Nucleus accumbens (tissue), 56 donors: ENCODE measurements at regions not wholly inside any gene's neighbourhood (a gene's known extent, or its start where the extent isn't known, plus 50 kb on each side); places are given as distances from the start of the nearest gene placed in this dataset.

Experiments
- DNase-seq, 56 donors: peaks; one replicate each; lab custom pipeline; 2025; lab: John Stamatoyannopoulos, UW

GRCh38 chr14:96143906-96144305 lies 60.7 kb upstream of the BDKRB2 start:
- DNase-seq: no peak

DNA sequence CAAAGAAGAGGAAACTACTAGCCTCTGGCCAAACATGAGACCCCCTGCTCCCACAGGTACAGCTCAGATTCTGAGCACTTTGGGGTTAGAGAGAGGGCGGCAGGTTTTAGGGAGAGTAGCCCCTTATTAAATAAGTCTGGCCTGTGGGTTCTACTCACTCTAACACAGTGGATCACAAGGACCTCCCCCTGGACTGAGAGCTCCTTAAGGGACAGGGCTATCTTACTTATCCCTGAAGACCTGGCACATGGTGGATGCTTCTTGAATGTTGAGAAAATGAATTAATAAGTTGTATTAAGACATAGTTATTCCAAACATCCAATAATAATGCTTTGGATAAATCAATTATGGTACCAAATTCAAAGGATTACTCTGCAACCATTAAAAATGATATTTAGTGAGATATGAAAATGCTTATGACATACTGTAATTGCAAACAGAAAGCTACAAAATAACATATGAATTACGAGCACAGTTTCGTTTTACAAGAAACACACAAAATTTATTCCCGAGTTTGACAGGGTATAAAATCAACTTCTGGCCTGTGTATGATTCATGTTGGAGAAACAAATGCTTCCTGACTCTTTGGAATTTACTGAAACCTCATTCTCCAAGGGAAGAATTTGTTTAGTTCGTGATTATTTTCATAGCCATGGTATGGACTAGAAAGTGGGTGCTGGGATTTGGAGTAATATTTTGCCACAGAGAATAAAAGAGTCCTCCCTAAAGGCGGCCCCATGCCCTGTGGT lies 59.3 kb upstream of the BDKRB2 start:
- no peak for DNase-seq

DNA sequence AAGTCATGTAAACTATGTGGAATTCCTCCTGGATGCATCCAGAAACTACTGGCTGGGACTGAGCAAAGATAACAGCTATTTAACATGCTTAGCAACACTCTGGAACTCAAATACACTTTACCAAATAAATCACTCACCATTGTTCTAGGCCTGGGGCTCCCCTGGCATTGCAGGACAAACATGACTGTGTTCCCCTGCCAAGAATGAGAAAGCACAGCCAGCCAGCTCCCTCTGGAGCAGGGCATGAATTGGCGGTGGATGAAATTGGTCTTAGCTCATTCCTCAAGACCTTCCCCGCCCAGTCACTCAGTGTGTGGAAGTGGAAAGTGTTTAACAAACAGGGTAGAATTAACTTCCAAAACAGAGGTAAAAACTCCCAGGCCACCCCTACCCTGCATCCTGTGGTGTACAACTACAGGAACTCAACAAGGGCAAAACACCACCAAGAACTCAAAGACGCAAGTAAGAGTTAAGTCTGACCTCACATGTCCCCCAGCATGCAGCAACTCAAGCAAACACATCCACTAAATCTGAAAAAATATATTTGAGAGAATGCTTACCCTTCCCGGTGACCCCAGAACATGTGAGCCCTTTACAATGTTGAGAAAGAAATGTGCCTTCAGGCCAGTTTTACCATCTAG lies 58.4 kb upstream of the BDKRB2 start:
- DNase-seq: peak in 51 of 56 donors; percentile 9 to 79 (median 57)

DNA sequence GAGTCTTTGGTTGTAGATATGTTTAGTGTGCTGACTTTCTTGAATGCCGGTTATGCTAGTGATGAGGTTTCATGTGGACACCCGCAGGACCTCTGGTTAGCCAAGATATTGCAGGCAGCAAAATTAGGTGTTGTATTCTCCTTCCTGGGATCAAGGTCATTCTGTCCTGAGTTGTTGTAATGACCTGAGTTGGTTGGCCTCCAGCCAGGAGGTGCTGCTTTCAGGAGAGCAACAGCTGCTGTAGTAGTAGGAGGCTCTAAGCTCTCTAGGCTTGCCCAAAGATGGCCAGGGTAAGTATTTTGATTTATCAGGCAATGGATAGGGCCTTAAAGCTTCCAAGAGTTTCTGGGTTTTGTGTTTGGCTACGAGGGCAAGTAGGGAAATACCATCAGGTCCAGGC lies 56.0 kb upstream of the BDKRB2 start:
- DNase-seq: no peak

DNA sequence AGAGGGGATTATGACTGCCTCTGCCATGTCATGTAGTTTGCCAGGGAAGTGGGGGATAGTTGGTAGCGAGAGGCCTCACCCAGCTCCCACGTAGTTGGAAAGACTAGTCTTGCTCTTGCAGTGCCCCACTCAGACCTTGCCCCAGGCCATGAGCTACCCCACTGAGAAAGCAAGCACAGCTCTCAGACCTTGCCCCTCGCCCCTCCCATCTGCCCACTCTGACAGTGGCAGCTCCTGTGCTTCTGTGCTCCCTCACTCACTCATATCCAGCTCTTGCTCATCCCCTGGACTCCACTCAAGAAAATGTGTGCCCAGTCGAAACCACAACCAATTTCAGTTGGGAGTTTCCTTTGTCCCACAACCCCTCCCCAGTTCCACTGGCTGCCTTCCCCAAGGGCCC lies 55.5 kb upstream of the BDKRB2 start:
- no peak for DNase-seq

DNA sequence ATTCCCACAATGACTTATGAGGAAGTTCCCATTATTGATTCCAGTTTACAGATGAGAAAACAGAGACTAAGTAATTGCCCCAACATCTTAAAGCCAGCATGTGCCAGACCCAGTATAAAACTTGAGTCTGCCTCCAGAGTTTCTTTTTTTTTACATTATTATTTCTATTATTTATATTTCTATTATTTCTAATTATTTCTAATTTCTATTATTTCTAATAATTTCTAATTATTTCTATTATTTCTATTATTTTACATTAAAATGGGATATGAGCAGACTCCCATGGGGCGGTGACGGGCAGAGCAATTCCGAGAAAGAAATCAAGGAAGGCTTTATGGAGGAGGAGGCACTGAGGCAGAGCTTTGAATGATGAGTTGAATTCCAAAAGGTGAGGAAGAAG lies 54.4 kb upstream of the BDKRB2 start:
- DNase-seq: no peak

DNA sequence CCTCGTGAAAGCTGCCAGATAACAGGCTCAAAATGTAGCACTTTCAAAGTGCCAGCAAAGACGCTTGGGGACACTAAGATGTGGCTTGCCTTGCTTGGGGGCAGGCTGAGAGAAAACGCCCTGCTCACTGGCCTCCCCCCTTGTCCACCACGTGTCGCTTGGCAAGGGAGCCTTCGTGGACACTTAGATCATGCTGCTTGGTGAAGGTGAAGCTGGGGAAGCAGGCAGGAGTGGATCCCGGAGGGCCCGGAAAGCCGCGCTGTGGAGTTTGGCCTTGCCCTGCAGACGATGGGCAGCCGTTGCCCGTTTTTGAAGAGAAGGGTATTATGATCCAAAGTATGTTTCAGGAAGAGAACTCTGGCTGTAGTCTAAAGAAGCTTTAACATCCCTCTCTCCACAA lies 53.4 kb upstream of the BDKRB2 start:
- DNase-seq: no peak

DNA sequence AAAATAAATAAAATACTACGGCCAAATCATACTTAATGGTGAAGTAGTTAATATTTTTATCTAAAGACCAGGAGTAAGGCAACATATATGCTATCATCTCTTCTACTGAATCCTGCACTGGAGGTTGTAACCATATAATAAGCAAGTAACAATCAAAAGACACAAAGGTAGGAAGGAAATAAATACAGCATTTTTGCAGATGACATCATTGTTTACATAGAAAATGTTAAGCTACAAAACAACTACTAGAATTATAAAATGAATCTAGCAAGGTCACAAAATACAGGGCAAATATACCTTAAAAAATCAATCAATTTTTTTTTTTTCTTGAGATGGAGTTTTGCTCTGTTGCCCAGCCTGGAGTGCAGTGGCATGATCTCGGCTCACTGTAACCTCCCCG lies 51.6 kb upstream of the BDKRB2 start:
- no peak for DNase-seq
